HG02642 (cell line): ENCODE measurements at regions not wholly inside any gene's neighbourhood (a gene's known extent, or its start where the extent isn't known, plus 50 kb on each side); places are given as distances from the start of the nearest gene placed in this dataset.

Source experiments
- ATAC-seq: cut with Tn5 transposase; IDR thresholded peaks from one replicate; pipeline ENCODE4 v1.9.1; 2021; ENCODE audit warnings: mild to moderate bottlenecking; ENCODE audit not compliant: unreplicated experiment, poor library complexity

DNA sequence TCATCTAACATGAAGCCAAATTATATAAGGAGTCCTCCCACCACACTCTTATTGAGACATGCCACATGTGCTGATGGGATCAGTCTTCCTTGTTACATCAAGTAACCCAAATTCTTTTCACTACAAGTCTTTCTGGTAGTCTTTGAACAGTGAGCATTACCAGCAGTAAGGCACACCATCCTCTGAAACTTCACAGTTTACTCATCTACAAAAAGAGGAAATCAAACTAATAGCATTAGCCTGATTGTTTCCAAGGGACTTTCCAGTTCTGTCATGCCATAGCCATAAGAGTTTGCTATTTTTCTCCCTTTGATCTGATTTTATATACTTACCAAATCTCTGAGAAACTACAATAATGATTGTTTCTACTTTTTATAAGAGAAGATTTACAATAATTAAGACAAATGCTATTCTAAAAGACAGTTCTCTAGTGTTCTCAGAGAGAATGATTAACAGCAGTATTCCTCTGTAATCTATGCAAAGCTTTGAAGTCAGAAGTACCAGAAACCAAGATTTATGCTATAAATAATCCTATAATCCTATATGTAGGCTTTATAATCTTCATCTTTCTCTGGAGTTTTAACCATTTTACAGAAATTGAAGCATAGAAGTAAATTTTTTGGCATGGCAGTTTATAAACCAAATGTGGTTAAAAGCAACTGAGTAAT, 166.2 kb upstream of the ACO1 start:
- peak; percentile 100 for ATAC-seq

DNA sequence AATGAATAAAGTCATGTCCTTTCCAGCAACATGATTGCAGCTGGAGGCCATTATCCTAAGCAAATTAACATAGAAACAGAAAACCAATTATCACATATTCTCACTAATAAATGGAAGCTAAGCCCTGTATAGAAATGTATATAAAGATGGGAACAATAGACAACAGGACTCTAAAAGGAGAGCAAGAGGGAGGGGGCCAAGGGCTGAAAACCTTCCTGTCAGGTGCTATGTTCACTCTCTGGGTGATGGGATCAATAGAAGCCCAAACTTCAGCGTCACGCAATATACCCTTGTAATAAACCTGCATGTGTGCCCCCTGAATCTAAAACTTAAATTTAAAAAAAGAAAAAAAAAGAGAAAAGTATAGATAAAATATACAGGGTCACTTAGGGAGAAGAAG, 163.7 kb upstream of the ACO1 start:
- ATAC-seq, result no peak

DNA sequence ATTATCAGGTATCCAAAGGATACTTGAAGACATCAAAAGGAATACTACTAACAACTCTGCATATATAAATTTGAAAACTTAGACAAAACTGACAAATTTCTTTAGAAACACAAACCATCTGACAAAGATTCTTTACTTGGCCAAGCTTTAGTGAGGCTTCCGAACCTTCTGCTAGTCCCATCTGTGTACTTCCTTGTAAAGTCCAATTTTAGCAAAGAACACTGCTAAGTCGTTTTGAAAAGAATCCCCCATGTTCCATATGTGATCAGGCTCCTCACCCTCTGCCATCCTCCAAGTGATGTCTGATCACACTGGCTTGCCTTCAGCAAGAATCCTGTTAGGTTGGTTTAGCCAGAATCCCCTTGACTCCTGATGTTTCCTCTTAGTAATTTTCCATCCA, 150.0 kb upstream of the ACO1 start:
- no peak for ATAC-seq

DNA sequence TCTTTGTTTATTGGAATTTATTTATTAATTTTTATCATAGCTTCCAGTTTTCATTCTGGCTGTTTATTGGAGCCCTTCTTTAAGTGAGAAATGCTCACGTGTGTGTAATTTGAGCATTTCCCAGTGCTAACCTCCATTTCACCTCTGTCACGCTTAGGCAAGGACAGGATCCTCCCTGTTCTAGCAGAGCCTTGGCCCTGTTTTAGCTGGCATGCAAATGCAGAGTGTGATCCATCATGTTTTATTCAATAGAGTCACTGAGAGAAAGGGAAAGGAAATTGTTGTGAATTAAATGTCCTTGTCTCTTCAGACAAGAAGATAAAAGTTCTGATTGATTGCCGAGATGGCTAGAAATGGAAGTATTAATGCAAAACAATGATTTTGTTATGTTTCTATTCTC, 137.3 kb upstream of the ACO1 start:
- ATAC-seq, result no peak

DNA sequence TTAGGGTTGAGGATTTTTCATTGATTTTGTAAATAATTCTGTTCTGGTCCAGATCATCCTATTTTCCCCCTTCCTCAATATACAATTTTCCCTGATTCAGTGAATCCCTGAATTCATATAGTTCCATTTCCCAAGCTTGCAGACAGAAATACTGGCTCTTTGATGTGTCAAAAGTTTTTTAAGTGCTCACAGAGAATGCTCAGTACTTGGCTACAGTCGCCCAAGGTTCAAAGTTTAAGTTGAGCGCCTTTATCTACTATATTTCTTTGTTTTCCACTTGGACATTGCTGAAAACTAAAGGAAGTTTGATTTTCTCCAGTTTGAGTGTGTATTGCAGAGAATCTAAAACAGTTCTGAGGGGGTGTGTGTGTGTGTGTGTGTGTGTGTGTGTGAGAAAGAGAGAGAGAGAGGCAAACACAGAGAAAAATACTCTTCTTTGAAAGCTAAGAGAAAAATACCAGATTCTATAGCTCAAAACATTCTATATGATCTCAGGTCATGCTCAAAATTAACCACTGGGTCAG, 136.2 kb upstream of the ACO1 start:
- no peak for ATAC-seq

DNA sequence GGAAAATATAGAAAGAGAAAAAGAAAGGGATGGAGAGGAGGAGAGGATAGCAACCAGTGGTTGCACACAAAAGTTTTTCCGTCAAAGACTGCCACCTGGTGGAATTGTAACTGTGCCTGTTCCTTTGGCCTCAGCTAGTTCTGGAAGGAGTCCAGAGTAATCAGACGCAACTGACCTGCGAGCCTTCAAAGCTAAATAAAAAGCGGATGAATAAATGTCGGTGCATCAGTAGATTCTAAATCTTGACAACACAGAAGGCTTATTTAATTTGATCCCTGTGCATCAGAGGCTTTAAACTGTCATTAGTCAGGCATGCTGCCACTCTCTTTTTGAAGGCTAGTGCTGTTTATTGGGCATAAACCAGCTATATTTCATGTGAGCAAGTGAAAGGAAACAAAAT, 132.9 kb upstream of the ACO1 start:
- peak; percentile 78 for ATAC-seq

DNA sequence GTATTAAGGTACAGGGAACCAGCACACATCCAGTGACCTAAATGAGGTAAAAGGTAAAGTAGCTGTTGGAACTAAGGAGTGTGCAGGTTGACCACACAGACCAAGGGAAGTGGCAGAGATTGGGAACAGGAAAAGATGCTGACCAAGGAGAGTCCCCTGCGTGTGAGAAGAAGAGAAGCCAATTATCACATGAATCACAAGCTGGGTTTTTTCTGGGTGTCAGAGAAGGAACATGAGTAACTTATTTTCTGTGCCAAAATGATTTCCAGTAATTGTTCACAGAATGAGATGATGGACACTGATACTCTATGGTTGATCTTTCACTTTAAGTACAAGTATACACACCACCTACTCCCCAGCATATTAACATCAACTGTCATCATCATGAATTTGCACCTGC, 130.7 kb upstream of the ACO1 start:
- no peak for ATAC-seq

DNA sequence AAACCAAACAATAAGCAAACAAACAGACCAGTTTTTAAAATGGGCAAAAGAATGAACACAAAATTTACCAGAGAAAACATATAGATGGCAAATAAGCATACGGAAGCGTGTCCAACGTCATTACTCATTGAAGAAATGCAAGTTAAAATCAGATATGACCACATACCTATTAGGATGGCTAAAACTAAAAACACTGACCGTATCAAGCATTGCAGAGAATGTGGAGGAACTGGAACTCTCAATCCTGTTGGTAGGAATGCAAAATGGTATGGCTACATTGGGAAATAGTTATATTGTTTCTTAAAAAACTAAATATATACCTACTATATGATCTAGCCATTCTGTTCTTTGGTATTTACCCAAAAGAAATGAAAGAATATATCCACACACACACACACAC, 129.4 kb upstream of the ACO1 start:
- ATAC-seq, result no peak

DNA sequence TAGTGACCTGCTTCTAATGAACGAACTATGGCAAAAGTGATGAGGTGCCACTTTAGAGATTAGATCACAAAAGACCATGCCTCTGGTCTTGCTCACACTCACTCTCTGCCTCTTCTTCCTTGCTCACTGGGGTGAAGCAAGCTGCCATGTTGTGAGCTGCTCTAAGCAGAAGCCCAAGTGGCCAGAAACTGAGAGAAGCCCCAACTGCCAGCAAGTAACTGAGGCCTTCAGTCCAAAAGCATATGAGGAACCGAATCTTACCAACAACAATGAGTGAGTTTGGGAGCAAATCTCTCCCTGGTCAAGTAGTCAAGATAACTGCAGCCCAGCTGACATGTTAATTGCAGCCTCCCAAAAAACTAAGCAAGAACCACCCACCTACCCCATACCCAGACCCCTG, 126.0 kb upstream of the ACO1 start:
- ATAC-seq, result no peak

DNA sequence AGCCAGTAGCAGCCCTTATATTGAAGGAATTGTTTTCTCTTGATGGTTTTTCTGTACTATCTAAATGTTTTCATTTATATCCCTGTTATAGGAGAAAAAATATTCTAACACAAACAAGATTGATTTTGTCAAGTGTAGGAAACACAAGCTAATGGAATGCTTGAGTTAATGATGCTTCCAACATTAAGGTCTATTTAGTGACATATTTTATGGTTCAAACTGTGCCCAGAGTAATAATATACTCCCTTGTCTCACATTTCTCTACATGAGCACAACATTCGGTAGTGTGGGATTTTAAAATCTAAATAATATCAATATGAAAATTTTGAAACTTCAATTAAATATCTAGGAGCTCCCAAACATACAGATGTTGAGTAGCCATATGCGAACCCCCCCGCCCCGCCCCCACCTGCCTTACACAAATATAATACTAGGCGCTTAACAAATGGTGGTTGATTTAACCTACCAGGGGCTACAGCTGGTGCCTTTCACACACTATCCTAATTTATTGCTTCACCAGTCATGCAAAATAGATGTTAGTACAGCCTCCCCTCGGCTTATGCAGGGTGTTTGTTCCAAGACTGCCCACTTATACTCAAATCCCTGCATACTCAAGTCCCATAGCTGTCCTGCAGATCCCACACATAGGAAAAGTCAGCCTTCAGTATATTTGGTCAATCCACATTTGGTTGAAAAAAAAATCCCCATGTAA, 124.1 kb upstream of the ACO1 start:
- no peak for ATAC-seq

DNA sequence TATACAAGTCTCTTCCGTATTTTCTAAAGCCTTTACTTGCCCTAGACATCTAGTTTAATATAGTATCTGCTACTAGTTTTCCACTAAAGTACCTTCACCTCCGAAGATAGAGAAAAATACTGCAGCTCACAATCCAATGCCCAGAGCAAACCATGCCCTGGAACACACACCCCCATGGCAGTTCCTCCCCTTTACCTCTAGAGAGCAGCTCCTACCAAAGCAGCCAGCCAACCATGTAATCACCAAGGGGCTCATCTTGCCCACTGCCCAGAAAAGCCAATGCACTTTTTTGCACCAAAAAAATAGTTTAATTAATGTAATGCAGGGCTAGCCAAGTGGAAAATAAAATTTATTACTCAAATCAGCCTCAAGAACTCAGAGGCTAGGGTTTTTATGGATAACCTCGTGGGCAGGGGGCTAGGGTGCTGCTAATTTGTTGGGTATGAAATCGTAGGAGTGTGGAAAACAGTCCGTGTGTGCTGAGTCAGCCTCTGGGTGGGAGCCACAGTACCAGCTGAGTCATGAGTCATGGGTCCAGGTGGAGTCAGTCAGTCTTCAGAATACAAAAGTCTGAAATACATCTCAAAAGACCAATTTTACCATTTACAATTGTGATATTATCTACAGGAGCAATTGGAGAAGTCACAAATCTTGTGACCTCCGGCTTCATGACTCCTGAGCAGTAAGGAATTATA, 120.1 kb upstream of the ACO1 start:
- no peak for ATAC-seq

DNA sequence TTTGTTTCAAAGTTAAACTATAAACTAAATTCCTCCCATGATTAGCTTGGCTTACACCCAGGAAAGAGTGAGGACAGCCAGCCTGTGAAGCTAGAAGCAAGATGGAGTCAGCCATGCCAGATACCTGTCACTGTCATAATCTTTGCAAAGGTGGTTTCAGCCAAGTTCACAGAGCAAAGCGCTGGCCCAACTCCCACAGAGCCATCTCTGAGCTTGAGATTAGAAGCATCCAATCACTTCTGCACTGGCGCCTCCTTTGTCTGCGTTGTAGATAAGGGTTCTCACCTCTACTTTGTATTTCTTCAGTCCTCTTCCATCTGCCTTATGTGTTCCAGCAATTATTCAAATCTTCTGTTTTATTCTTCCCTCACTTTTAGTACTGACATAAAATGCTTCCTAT, 119.4 kb upstream of the ACO1 start:
- no peak for ATAC-seq

DNA sequence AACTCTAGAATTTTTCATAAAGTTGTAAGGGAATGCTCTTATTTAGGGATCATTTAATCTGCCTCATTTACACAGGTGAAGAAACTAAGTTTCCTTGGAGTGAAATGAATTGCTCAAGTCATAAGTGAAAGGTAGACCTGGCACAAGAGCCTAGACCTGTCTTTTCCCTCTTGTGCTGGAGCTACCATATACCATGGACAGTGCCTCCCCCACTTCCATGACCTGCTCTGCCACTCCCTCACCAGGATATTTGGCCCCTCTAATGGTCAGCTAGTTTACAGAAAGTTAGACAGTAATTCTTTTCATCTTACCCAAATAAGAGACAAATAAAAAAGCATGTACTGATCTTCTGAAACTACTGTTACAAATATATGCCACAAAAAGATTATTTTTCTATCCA, 105.5 kb upstream of the ACO1 start:
- no peak for ATAC-seq

DNA sequence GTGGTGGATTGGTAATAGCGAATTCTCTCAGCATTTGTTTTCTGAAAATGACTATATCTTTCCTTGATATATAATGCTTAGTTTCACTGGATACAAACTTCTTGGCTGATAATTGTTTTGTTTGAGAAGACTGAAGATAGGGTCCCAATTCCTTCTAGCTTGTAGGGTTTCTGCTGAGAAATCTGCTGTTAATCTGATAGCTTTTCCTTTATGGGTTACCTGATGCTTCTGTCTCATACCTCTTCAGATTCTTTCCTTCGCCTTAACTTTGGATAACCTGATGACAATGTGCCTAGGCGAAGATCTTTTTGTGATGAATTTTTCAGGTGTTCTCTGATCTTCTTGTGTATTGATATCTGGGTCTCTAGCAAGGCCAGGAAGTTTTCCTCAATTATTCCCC, 94.7 kb upstream of the ACO1 start:
- no peak for ATAC-seq

DNA sequence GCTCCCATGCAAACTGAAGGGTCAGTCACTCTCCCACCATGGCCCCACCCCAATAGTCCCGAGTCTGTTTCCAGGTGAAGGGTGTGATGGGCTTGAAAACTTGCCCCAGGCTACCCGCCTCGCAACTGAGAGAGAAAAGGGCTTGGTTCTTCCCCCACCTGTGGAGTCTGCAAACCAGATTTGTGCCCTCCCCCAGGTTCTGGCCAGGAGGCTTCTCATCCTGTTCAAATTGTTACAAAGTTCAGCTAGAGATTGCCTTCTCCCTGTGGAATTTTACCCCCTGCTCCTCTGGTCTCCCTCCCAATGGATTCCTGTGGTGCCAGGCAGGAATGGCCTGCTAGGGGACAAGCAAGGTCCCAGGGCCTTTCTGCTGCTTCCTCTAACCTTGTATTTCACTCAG, 93.1 kb upstream of the ACO1 start:
- no peak for ATAC-seq

DNA sequence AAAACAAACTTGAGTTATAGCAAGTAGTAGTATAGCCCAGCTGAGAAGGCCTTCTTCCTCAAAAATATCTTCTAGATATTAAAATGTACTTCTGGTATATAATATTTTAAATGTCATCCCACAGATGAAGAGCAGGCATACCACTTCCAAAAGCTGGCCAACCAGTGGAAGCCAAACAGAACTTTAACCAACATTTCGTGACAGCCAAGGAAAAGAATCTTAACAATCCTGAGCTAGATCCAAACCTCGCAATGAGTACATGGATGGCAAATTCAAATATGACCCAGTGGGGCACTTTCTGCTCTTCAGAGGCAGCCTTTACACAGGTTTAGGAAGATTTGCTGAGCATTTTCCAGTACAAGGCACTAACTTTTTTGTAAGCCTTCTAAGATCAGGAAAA, 91.8 kb upstream of the ACO1 start:
- ATAC-seq, result no peak

DNA sequence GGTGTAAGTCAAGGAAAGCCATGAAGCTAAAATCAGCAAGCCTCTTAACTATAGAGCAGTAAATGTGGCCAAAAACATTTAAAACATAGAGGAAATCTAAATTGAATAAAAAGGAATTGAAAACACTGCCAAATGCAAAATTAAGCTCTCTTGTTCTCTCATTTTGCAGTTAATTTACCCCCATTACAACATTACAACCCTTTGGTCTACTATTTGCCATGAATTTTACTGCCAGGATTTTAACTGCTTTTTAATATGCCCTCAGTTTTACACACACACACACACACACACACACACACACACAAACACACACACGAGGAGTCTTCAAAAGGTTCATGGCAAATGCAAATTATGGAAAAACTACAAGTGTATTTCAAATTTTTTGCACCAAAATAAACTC, 91.4 kb upstream of the ACO1 start:
- no peak for ATAC-seq

DNA sequence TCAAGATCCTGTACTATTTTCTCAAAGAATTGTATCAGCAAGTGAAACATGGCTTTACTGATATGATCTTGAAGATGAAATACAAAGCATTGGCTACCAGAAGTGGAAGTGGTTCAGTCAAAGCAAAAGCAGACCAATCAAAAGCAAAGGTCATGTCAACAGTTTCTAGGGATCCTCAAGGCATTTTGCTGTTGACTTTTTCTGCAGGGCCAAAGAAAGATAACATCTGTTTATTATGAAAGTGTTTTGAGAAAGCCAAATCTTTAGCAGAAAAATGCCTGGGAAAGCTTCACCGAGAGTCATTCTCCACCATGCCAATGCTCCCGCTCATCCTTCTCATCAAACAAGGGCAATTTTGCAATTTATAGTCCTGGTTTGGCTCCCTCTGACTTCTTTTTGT, 90.3 kb upstream of the ACO1 start:
- no peak for ATAC-seq

DNA sequence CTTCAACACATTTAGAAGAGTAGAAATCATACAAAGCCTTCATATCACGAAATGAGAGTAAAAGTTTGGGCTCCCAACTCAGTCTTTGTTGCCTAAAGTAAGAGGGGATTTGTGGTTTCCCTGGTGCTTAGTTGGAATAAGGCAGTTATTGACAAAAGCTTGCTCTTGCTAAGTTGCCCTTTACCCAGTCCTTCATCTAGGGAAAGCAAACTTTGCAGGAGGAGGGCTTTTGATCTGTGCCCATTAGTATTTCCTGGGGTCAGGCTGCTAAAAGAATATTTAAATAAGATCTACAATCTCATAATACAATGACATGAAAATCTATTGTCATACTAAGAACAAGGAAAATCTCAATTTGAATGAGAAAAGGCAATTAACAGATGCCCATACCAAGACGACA, 84.1 kb upstream of the ACO1 start:
- no peak for ATAC-seq

DNA sequence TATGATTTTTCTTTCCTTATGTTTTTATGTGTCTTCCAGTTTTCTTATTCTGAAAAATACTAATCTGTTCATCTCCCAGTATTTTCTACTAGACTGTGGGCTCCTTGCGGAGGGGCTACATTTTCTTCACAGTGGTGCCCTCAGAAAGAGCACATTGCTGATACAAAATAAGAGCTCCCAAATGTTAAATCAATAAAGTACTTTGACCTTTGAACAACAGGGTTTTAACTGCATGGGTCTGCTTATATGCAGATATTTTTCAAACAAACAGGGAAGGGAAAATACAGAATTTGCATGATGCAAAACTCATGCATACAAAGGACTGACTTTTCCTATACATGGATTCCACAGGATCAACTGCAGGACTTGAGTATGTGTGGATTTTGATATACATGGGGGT, 79.9 kb upstream of the ACO1 start:
- no peak for ATAC-seq

DNA sequence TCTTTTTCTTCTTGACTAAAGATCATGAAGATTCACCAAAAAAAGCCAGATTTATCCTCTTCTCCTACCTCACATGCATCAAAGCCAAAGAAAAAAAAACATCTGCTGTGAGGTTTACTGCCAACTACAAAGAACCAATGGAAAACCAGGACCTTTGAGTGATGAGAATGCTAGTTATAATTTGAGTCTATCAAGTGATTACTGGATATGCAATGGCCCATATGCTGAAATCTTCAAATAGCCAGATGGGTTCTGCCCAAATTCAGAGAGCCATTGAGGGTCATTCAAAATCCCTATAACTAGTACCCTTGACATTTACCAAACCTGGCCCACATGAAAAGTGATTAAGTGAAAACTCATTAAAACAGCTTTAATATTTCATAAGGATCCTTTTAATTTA, 78.4 kb upstream of the ACO1 start:
- no peak for ATAC-seq
